ENCODE measurements at regions not wholly inside any gene's neighbourhood (a gene's known extent, or its start where the extent isn't known, plus 50 kb on each side); places are given as distances from the start of the nearest gene placed in this dataset.

GRCh38 chr13:34143637-34144036, 325.7 kb downstream of the RFC3 start:
- no peaks in the 10 kb centered on the region for H3K9me3 ChIP-seq (ENCODE audit: low read depth, low read length)
- no peak for DNase-seq (ENCODE audit: insufficient read length, low spot score, missing footprints)
- TF ChIP-seq, protein P1, sequence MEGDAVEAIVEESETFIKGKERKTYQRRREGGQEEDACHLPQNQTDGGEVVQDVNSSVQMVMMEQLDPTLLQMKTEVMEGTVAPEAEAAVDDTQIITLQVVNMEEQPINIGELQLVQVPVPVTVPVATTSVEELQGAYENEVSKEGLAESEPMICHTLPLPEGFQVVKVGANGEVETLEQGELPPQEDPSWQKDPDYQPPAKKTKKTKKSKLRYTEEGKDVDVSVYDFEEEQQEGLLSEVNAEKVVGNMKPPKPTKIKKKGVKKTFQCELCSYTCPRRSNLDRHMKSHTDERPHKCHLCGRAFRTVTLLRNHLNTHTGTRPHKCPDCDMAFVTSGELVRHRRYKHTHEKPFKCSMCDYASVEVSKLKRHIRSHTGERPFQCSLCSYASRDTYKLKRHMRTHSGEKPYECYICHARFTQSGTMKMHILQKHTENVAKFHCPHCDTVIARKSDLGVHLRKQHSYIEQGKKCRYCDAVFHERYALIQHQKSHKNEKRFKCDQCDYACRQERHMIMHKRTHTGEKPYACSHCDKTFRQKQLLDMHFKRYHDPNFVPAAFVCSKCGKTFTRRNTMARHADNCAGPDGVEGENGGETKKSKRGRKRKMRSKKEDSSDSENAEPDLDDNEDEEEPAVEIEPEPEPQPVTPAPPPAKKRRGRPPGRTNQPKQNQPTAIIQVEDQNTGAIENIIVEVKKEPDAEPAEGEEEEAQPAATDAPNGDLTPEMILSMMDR (IDR thresholded peaks at IDR 0.05; ENCODE audit: extremely low read depth, low read depth, low read length), result no peak
- H3K36me3 ChIP-seq (ENCODE audit: insufficient read depth, low read length), result no peaks in the 10 kb centered on the region
- no peaks in the 10 kb centered on the region for H4K20me1 ChIP-seq (ENCODE audit: insufficient read depth, low read length)
- no peak overlapping the region for H3K4me3 ChIP-seq (ENCODE audit: insufficient read depth, low read length)
- H3K79me2 ChIP-seq (ENCODE audit: insufficient read depth, low read length), result no peaks in the 10 kb centered on the region
- H2AFZ ChIP-seq (ENCODE audit: low read length), result no peak overlapping the region
- H3K27me3 ChIP-seq (ENCODE audit: insufficient read depth, low read length), result no peaks in the 10 kb centered on the region
- H3K27ac ChIP-seq (ENCODE audit: low read depth, low read length), result no peak overlapping the region
- H3K4me2 ChIP-seq (ENCODE audit: insufficient read depth, low read length), result no peak overlapping the region
- H3K4me1 ChIP-seq (ENCODE audit: insufficient read depth, low read length), result no peaks in the 10 kb centered on the region

DNA sequence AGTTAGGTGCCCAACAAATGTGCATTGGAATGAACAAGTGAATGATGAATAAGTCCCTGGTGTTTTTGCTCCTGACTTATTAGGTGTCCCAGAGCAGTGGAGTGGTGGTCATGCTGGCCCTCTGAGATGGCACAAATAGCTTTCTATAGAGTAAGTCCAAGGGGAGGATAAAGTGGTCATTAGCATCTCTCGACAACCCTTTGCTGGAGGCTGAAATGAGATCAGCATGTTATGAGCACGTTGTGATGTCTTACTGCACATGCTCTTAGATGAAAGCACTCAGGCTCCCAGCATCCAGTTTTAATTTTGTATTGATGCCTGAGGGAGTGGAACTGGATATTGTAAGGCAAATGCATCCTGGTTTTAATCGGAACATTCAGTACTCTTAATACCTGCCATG, 326.2 kb downstream of the RFC3 start:
- Histone ChIP-seq H3K4me2 (ENCODE audit: insufficient read depth, low read length) (no peak overlapping the region), H3K9me3 (ENCODE audit: low read depth, low read length) (no peaks in the 10 kb centered on the region), H3K27ac (ENCODE audit: low read depth, low read length) (no peak overlapping the region), H2AFZ (ENCODE audit: low read length) (no peak overlapping the region), H3K36me3 (ENCODE audit: insufficient read depth, low read length) (no peaks in the 10 kb centered on the region), H3K4me3 (ENCODE audit: insufficient read depth, low read length) (no peak overlapping the region), H4K20me1 (ENCODE audit: insufficient read depth, low read length) (no peaks in the 10 kb centered on the region), H3K4me1 (ENCODE audit: insufficient read depth, low read length) (no peaks in the 10 kb centered on the region), H3K79me2 (ENCODE audit: insufficient read depth, low read length) (no peaks in the 10 kb centered on the region), H3K27me3 (ENCODE audit: insufficient read depth, low read length) (no peaks in the 10 kb centered on the region)
- TF ChIP-seq, protein P1 (IDR thresholded peaks at IDR 0.05; ENCODE audit: extremely low read depth, low read depth, low read length), result no peak
- DNase-seq (ENCODE audit: insufficient read length, low spot score, missing footprints), result no peak

DNA sequence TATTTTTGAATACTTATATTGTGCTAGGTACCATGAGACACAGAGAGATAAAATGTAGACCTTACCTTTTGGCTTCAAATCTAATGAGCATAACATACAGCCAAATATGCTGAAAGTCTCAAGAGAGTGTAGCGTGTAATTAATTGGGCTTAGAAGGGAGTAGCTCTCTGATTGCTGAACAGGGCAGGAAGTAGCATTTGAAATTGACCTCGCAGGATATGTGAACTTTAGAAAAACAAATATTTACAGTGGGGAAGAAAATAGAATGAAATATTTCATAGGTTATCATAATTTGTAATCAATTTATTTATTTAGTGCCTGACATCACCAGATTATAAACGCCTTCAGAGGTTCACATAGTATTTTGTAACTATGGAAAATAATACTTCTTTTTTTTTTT, 327.1 kb downstream of the RFC3 start:
- Histone ChIP-seq H3K4me3 (ENCODE audit: insufficient read depth, low read length) (no peak overlapping the region), H4K20me1 (ENCODE audit: insufficient read depth, low read length) (no peaks in the 10 kb centered on the region), H3K36me3 (ENCODE audit: insufficient read depth, low read length) (no peaks in the 10 kb centered on the region), H3K9me3 (ENCODE audit: low read depth, low read length) (no peaks in the 10 kb centered on the region), H2AFZ (ENCODE audit: low read length) (no peak overlapping the region), H3K27ac (ENCODE audit: low read depth, low read length) (no peak overlapping the region), H3K27me3 (ENCODE audit: insufficient read depth, low read length) (no peaks in the 10 kb centered on the region), H3K79me2 (ENCODE audit: insufficient read depth, low read length) (no peaks in the 10 kb centered on the region), H3K4me1 (ENCODE audit: insufficient read depth, low read length) (no peaks in the 10 kb centered on the region), H3K4me2 (ENCODE audit: insufficient read depth, low read length) (no peak overlapping the region)
- DNase-seq (ENCODE audit: insufficient read length, low spot score, missing footprints), result no peak
- TF ChIP-seq, protein P1 (IDR thresholded peaks at IDR 0.05; ENCODE audit: extremely low read depth, low read depth, low read length), result no peak

- Histone ChIP-seq H3K27me3 (ENCODE audit: insufficient read depth, low read length) (no peaks in the 10 kb centered on the region), H3K9me3 (ENCODE audit: low read depth, low read length) (no peaks in the 10 kb centered on the region), H3K4me3 (ENCODE audit: insufficient read depth, low read length) (no peak overlapping the region), H2AFZ (ENCODE audit: low read length) (no peak overlapping the region), H3K4me1 (ENCODE audit: insufficient read depth, low read length) (no peaks in the 10 kb centered on the region), H3K4me2 (ENCODE audit: insufficient read depth, low read length) (no peak overlapping the region), H4K20me1 (ENCODE audit: insufficient read depth, low read length) (no peaks in the 10 kb centered on the region), H3K27ac (ENCODE audit: low read depth, low read length) (no peak overlapping the region), H3K79me2 (ENCODE audit: insufficient read depth, low read length) (no peaks in the 10 kb centered on the region), H3K36me3 (ENCODE audit: insufficient read depth, low read length) (no peaks in the 10 kb centered on the region)
- TF ChIP-seq, protein P1 (IDR thresholded peaks at IDR 0.05; ENCODE audit: extremely low read depth, low read depth, low read length), result no peak
- no peak for DNase-seq (ENCODE audit: insufficient read length, low spot score, missing footprints)
Measured at GRCh38 chr13:34148359-34148758, 330.4 kb downstream of the RFC3 start.
